ENCODE measurements at regions not wholly inside any gene's neighbourhood (a gene's known extent, or its start where the extent isn't known, plus 50 kb on each side); places are given as distances from the start of the nearest gene placed in this dataset.

GRCh38 chr10:10833955-10834354 is 183.7 kb upstream of the CELF2 start:
- DNase-seq: no peak

- no peak for DNase-seq
These were observed 173.4 kb upstream of the CELF2 start for GRCh38 chr10:10844251-10844650.

- DNase-seq: no peak
These were observed 172.5 kb upstream of the CELF2 start for GRCh38 chr10:10845185-10845584.

- DNase-seq: no peak
These were observed 171.7 kb upstream of the CELF2 start for GRCh38 chr10:10845826-10846503.

- no peak for DNase-seq
These were observed 171.2 kb upstream of the CELF2 start for GRCh38 chr10:10846504-10846900.

- DNase-seq: no peak
These were observed 170.3 kb upstream of the CELF2 start for GRCh38 chr10:10847387-10847786.

- DNase-seq: no peak
These were observed 169.1 kb upstream of the CELF2 start for GRCh38 chr10:10848488-10849111.

- no peak for DNase-seq
These were observed 168.4 kb upstream of the CELF2 start for GRCh38 chr10:10849306-10849705.

- DNase-seq: no peak
These were observed 167.5 kb upstream of the CELF2 start for GRCh38 chr10:10850214-10850613.

- no peak for DNase-seq
These were observed 165.2 kb upstream of the CELF2 start for GRCh38 chr10:10852464-10852863.

- no peak for DNase-seq
These were observed 163.7 kb upstream of the CELF2 start for GRCh38 chr10:10853954-10854353.

- no peak for DNase-seq
These were observed 162.9 kb upstream of the CELF2 start for GRCh38 chr10:10854725-10855124.

- no peak for DNase-seq
These were observed 162.5 kb upstream of the CELF2 start for GRCh38 chr10:10855151-10855581.

- no peak for DNase-seq
These were observed 157.2 kb upstream of the CELF2 start for GRCh38 chr10:10860455-10860976.

GRCh38 chr10:10865303-10865702 is 152.4 kb upstream of the CELF2 start:
- no peak for DNase-seq

GRCh38 chr10:10865913-10866312 is 151.8 kb upstream of the CELF2 start:
- no peak for DNase-seq

- no peak for DNase-seq
These were observed 148.1 kb upstream of the CELF2 start for GRCh38 chr10:10869592-10869991.

- DNase-seq: no peak
These were observed 147.0 kb upstream of the CELF2 start for GRCh38 chr10:10870523-10871241.

- DNase-seq: no peak
These were observed 146.3 kb upstream of the CELF2 start for GRCh38 chr10:10871352-10871751.

GRCh38 chr10:10872035-10872673 is 145.5 kb upstream of the CELF2 start:
- no peak for DNase-seq

GRCh38 chr10:10872764-10873163 is 144.9 kb upstream of the CELF2 start:
- no peak for DNase-seq

- DNase-seq: no peak
These were observed 144.4 kb upstream of the CELF2 start for GRCh38 chr10:10873289-10873688.

GRCh38 chr10:10873915-10874314 is 143.8 kb upstream of the CELF2 start:
- DNase-seq: no peak
